Stimulated activated CD8-positive, alpha-beta memory T cell treated with anti-CD3 and anti-CD28 coated beads, Interleukin-15, amount 100 ng/mL, for 4 hours (primary cell): ENCODE measurements at regions not wholly inside any gene's neighbourhood (a gene's known extent, or its start where the extent isn't known, plus 50 kb on each side); places are given as distances from the start of the nearest gene placed in this dataset.

Experiments used
- DNase-seq, 2 donors: peaks; one replicate each; pipeline ENCODE4 v3.0.0-alpha.2; 2020; ENCODE audit warnings: low read depth in 2 of 2

DNA sequence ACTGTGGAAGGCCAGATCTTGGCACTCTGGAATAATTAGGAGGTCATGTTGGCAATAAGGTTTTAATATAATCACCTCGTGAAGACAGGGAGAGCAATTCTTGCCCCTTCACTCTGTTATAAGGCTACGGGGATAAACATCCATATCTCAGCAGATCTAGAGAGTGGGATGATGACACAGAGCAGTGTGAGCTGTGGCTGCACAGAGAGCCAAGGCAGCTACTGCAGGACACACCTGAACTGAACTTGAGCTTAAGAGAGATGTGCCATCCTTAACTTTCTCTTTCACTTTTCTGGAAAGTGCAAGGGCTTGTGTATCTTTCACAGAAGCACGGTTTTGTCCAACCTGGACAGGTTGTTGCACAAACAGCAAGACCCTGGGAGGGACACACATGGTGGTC is 174.7 kb downstream of the GATA3 start:
- no peak for DNase-seq

DNA sequence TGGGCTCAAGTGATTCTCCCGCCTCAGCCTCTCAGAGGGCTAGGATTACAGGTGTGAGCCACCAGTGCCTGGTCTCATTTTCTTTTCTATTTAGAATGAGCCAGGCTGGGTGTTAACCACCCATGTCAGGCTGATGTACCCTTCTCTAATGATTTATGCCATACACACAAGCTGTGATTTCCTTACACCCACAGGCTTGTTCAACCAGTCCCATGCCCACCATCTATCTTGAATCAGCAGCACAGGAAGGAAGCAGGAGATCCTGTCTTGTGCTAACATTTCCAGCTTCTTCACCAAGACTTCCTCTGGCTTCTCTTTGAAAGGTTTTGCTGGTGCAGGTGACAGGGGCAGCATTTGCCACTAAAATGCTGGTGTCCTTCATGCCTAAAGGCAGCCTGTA is 176.4 kb downstream of the GATA3 start:
- DNase-seq, result no peak

DNA sequence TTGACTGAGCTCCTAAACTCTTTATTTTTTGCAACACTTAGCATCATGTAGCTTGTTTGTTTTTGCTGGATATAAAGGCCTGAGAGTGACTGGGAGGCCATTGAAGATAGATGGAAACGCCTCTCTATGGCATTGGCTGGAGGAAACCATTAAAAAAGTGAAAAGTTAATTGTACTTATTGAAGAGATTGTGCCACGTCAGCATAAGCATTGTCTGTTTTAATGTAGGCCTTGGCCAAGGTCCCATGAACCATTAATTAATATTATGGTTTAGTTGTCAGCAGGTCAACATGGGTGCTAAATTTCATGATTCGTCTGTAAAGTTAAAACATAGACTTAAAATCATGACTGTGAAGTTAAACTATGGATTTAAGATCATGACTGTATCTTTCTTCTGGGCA is 178.6 kb downstream of the GATA3 start:
- DNase-seq, result no peak

DNA sequence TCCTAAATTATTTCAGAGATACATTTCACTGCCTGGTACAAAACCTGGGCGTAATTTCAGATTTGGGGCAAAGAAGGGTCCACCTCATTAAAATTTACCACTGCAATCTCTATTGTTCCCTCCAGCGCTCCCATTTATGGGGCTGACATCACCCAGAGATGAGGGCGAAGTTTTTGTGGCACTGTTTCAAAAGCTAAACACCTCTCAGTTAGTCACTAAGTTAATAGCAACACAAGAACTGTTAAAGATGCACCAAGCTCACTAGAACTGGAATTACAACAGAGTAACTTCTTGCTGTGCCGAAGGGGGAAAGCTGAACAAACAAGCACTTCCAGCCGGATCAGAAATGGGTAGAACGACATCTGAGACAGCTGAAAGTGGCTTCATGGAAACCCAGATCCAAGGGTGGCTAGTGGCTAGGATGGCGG is 179.4 kb downstream of the GATA3 start:
- no peak for DNase-seq

DNA sequence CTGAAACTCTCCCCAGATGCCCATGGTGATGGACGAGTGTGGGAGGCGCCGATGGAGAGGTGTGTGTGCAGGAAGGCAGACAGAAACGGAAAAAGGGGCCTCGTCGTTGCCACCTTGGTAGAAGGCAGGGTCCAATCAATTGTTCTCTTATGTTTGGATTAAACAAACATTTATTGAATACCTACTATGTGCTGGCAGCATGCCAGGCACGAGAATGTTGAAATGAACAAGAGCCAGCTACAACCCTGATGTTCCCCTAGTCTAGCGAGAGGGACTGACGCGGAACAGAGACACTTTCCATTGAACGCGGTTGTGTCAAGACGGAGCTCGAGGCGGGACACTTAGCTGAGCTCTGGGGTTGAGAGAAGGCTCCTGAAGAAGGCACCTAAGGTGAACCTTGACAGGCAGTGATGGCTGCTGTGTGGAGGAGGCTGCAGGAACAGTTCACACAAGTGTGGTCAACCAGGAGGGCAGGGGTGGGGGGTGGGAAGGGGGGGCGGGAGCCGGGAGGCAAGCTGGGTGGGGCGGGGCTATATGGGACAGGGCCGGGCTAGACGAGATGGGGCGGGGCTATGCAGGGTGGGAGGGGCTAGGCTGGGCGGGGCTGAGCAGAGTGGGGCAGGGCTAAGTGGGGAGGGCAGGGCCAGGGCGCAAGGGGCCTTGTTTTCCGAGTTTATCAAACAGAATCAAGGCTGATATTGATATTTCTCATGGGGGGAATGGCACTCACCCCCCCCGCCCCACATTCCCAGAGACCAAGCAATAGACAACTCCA is 181.0 kb downstream of the GATA3 start:
- DNase-seq, result no peak

DNA sequence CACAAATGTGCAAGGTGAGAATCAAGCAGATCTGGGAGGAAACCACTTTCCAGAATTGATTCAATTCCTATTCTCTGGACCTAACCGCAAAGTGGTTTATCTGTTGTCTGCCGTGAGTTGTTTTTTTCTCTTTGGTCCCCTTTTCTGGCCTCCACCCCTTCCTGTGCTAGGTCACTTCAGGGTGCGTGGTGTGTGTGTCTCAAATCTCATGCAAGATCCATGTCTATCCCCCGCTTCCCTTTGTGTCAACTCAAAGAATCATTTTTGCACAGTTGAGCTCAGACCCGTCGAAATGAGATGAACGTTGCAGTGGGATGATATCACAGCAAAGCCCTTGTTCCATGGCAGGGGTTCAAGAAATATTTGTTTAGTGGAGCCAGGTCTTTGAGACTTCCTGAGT is 184.5 kb downstream of the GATA3 start:
- no peak for DNase-seq

DNA sequence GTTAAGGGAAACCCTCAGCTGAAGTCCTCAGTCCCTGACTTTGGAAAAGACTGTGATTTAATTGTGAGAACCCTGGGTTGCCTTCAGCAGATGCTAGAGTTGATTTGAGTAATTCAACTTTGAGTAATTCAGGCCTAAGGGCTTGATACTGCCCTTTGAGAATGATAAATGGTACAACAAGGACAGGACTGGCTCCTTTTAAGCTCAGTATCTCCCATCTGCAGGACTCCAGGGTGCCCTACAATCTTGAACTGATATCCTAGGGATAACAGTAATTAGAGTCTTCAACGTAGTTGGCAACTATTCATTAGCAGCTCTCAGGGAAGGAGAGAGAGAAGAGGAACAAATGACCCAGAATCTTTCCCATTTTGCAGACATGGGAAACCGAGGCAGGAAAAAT is 186.4 kb downstream of the GATA3 start:
- DNase-seq, result no peak

DNA sequence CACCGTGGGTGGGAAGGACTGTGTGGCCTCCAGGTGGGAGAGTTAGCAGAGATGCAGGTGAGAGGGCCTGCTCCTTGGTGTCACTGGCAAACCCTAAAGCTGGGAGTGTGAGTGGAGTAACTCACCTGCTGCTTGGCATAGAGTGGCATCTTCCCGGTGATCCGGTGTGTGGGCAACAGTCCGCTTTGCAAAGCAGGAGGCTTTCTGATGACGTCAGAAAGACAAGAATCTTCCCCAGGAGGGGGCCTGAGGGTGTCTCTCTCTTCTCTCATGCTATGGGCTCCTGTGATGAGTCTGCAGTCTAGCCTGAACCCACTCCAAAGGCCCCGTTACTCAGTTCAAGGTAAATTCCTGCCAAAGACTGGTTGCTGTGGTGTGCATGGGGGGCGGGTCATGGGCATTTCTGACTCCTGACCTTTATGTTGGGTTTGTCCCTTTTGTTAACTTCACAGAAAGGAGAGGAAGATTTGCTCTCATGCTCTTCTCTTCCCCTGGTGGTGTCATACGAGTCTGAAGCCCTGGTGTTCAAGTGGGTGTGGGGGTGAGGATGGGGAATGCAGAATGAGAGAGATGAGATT is 187.9 kb downstream of the GATA3 start:
- no peak for DNase-seq

DNA sequence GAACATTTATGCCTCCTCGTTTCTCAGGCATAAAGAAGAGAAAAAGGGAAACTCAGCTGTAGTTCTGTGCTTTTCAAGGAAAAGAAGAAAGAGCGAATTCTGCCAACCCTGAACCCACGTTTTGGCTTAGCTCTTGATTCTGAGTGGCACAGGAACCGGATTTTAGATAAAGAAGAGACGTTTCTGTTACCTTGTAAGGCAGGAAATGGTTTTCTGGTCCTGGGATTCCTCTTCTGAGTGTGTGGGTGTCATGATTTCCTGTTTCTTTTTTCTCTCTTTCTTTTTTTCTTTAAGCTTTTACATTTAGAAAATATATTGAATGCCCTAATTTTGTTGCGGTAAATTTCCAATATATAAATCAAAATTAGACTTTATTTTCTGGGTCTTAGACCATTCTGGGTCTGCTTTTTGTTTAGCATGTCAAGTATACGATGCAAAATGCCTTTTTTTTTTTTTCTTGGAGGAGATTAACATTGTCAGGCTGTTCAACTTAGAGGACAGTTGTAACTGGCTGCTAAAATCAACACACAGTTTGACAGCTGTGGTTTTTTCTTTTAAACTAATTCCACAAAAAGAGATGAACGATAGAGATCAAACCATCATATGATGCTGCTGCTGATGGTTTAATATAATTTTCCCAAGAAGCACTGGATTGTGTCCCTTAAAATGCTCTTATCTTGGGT is 190.8 kb downstream of the GATA3 start:
- no peak for DNase-seq

DNA sequence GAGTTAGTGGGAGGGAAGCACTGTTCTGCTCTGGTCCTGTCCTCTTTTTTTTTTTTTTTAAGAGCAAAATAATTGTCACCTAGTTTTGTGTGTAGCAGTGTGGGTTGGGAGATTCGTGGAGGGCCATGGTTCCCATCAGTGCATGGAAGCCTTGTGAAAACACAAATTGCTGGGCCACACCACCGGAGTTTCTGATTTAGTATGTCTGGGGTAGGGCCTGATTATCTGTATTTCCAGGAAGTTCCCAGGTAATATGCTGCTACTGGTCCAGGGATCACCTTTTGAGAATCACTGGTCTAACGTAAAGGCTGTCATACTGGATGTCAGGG is 191.3 kb downstream of the GATA3 start:
- DNase-seq, result no peak

DNA sequence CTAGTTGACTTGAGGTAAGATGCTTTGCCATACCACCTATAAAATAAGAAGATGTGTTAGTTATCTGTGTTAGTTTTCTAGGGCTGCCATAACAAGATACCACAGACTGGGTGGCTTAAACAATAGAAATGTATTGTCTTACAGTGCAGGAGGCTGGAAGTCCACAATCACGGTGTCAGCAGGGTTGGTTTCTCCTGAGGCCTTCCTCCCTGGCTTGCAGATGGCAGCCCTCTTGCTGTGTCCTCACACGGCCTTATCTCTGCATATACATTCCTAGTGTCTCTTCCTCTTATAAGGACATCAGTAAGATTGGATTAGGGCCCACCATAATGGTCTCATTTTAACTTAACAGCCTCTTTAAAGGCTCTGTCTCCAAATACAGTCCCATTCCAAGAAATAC is 192.1 kb downstream of the GATA3 start:
- no peak for DNase-seq

DNA sequence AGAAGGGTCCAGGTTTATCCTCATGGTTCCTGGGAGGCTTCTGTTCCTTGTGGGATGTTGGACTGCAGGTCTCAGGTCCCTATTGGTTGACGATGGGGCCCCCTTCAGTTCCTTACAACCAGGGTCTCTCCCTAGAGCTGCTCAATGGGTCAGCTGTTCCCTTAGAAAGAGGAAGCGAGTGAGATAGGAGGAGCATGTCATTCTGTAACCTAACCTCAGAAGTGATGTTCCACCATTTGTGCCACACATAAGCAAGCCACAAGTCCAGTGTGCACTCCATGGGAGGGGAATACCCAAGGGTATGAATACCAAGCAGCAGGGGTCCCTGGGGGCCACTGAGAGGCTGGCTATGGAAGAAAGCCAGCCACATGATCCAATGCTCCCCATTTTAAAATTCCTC is 192.7 kb downstream of the GATA3 start:
- no peak for DNase-seq

DNA sequence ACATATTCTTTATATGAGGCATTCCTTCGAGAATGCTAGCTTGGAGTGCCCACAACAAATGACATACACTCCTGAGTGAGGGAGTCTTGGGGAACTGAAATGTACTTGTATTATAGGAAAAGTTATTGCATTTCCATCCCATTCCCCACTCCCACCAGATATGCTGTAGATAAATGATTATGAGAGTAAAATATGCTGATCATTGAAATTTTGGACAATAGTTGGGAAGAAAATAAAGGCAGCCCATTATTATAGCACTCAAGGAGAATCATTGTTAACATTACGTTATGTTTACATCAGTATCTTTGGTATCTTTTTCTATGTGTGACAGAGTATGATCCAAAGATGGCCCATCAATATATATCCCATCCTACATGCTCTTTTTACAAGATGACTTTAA is 194.4 kb downstream of the GATA3 start:
- no peak for DNase-seq

DNA sequence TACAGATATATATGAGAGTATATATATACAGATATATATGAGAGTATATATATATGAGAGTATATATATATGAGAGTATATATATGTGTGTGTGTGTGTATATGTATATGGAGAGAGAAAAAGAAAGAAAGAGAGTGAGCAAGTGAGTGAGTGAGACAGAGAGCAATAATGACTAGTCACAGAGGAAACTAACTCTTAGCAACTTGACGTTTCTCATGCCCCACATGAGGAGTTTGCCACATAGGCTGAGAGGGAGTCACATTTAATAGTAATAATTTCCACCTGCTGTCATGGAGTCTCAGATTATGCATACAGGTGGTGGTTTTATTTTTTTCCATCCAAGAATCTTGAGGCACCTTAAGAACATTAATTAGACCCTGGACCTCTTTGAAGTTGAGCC is 199.9 kb downstream of the GATA3 start:
- DNase-seq, result no peak

DNA sequence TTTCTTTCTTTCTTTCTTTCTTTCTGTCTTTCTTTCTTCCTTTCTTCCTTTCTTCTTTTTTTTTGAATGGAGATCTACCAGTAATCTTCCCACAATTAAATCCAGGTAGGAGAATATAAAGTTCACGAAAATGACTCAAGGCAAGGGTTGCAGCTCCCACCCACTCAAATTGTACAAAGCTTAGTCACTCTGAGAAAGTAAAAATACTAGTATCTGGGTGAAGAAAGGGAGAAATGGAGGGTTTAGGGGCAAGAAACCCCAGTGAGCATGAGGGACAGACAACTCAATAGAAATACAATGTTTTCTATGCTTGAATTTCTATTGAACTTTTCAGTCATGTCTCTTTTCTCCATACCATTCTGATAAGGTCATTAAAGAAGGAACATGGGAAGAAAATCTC is 200.8 kb downstream of the GATA3 start:
- DNase-seq, result no peak

DNA sequence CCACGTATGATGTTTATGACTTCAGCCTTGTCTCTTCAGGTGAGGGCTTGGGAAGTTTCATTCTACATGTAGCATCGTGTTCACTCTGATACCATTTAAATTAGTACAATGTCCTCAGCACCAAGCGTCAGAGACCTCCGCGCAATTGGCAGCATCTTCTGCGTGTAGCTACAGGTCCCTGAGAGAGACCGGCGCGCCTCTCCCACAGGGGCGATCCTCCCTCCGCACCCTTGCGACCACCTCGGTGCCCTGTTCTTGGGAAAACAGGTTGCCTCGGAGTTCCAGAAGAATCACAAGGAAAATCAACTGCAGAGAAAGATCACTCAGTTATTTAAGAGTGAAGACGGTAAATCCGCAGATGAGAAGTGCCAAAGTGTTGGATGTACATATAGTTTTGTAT is 206.2 kb downstream of the GATA3 start:
- no peak for DNase-seq

DNA sequence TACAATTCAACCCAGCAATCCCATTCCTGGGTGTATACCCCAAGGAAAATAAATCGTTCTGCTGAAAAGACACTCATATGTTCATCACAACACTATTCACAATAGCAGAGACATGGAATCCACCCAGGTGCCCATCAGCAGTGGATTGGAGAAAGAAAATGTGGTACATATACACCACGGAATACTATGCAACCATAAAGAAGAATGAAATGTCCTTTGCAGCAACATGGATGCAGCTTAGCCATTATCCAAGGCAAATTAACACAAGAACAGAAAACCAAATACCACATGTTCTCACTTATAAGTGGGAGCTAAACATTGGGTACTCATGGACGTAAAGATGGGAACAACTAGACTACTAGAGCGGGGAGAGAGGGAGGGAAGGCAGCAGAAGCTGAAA is 207.8 kb downstream of the GATA3 start:
- no peak for DNase-seq

DNA sequence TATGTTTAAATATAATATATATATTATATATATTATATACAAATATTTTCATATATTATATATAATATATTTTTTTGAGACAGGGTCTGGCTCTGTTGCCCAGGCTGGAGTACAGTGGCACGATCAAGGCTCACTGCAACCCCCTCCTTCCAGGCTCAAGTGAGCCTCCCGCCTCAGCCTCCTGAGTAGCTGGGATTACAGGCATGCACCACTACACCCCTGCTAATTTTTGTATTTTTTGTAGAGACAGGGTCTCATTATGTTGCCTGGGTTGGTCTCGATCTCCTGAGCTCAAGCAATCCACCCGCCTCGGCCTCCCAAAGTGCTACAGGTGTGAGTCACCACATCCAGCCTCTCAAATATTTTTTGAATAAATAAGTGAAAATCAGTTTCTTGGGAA is 215.5 kb downstream of the GATA3 start:
- DNase-seq, result no peak

DNA sequence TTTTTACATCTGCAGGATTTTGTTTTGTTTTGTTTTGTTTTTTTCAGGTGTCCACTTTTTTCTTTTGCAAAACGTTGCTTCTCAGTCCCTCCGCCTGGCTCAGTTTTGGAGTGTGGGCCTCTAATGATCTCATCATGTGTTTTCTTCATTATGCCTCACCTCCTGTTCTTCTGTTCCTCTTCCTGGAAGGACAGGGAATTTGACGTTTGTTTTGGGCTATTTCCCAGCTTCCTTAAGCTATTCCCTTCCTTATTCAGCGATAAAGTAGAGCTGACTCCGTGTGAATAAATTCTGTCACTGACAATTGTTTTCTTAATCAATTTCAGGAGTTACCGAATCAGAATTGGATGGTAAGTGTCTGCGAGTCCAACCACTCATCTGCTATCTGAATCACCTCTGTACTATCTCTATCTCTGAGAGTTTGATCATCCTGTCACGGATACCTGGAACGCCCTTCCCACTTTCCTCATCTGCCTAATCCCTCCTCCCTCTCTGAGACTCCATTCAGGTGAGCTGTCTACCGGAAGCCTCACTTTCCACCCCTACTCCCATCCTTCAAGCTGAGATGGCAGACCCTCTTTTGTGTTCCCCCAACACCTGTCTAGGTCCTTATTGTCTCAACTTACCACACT is 218.4 kb downstream of the GATA3 start:
- no peak for DNase-seq

DNA sequence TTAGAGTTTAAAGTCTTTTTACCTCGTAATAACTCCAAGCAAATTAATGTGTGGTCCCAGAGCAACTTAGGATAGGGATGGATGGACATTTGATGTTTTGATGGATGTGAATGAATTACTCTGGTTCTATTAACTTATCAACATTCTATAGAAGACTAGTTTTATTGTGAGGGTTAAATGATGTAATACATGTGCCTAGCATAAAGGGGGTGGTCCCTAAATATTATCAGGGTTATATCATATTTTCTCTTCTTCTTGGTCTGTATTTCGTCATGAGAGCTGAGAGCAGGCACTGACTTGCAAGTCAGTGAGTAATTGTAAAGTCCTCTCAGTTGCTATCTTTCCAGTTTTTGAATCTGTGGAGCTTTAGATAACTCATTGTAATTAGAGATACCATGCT is 219.3 kb downstream of the GATA3 start:
- no peak for DNase-seq

DNA sequence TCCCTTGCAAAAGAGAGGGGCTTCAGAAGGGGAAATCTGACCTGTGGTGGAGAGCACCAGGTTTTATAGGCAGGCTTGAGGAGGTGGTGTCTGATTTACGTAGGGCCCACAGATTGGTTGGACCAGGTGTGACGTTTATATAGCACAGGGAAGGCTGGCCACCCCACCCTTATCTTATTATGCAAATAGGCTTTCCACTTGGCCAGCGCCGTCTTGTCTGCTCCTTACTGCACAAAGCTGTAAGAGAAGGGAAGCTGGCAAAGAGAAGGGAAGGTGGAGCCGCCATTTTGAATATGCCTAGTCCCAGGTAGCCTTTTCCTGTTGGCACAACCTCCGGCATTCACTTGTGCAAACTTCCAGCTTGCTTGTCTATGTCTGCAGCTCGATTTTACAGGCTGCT is 221.4 kb downstream of the GATA3 start:
- no peak for DNase-seq

DNA sequence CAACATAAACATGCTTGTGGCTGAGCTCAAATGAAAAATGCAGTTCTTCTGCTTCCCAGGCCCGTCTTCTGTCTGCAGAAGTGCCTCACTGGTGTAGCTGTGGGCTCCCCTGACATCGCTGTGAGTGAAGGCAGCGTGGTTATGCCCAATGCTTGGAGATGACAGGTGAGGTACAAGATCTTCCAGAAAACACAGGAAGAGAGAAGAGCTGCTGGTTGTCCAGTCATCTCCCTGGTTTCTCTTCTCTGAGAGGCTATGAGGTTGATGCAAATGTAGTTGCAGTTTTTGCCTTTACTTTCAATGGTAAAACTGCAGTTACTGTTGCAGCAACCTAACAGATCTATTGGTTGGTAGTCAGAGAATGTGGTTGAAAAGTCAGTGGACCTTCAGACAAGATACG is 223.6 kb downstream of the GATA3 start:
- no peak for DNase-seq

DNA sequence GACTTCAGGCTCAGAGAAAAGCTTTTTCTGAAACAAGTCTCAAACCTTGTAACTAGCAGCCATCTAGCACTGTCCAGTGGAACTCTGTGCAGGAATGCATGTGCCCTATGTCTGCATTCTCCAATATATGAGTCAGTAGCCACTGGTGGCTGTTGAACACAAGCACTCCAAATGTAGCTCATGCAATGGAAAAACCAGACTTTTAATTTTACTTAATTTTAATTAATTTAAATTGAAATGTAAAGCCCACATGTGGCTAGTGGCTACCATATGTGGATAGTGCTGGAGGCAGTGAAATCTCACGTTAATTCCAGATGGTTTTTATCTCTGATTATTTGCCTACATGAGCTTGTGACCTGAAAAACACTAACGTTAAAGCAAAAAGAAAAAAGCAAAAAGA is 225.1 kb downstream of the GATA3 start:
- DNase-seq, result no peak
